ENCODE measurements at regions not wholly inside any gene's neighbourhood (a gene's known extent, or its start where the extent isn't known, plus 50 kb on each side); places are given as distances from the start of the nearest gene placed in this dataset.

DNA sequence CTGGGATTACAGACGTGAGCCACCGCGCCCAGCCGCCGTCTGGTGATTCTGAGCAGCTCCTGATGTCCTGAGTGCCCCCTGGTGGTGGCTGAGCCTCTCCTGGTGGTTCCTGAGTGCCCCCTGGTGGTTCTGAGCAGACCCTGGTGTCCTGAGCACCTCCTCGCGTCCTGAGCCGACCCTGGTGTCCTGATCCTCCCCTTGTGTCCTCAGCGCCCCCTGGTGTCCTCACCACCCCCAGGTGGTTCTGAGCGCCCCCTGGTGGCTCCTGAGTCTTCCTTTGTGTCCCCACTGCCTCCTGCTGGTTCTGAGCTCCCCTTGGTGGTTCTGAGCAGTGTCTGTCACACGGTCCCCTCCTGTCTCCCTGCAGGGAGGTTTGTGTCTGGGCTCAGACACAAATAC is 1304.9 kb downstream of the TMEM121 start:
- Histone ChIP-seq H3K4me3 (no peak overlapping the region), H3K4me1 (no peaks in the 10 kb centered on the region), H3K27me3 (no peaks in the 10 kb centered on the region), H3K36me3 (no peaks in the 10 kb centered on the region), H3K9me3 (no peaks in the 10 kb centered on the region), H3K27ac (no peak overlapping the region)
- TF ChIP-seq, protein P1, sequence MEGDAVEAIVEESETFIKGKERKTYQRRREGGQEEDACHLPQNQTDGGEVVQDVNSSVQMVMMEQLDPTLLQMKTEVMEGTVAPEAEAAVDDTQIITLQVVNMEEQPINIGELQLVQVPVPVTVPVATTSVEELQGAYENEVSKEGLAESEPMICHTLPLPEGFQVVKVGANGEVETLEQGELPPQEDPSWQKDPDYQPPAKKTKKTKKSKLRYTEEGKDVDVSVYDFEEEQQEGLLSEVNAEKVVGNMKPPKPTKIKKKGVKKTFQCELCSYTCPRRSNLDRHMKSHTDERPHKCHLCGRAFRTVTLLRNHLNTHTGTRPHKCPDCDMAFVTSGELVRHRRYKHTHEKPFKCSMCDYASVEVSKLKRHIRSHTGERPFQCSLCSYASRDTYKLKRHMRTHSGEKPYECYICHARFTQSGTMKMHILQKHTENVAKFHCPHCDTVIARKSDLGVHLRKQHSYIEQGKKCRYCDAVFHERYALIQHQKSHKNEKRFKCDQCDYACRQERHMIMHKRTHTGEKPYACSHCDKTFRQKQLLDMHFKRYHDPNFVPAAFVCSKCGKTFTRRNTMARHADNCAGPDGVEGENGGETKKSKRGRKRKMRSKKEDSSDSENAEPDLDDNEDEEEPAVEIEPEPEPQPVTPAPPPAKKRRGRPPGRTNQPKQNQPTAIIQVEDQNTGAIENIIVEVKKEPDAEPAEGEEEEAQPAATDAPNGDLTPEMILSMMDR (IDR thresholded peaks at IDR 0.05), result no peak
- TF ChIP-seq POLR2A (IDR thresholded peaks at IDR 0.05) (no peak), POLR2AphosphoS5 (IDR thresholded peaks at IDR 0.05; ENCODE audit: insufficient read depth in 1 of 2, low read depth in 1 of 2) (no peak)
- DNase-seq (ENCODE audit: extremely low spot score in 2 of 2), result peak; percentile 69 to 70
- intact Hi-C loops (cut with DNase I), result no loop called here

GRCh38 chr14:106837870-106838269 is 1311.5 kb downstream of the TMEM121 start:
- H3K4me1 ChIP-seq, result no peaks in the 10 kb centered on the region
- no peak for DNase-seq (ENCODE audit: extremely low spot score in 2 of 2)
- H3K27ac ChIP-seq, result no peak overlapping the region
- H3K36me3 ChIP-seq, result no peaks in the 10 kb centered on the region
- H3K27me3 ChIP-seq, result no peaks in the 10 kb centered on the region
- TF ChIP-seq POLR2A (IDR thresholded peaks at IDR 0.05) (no peak), POLR2AphosphoS5 (IDR thresholded peaks at IDR 0.05; ENCODE audit: insufficient read depth in 1 of 2, low read depth in 1 of 2) (no peak)
- TF ChIP-seq, protein P1 (IDR thresholded peaks at IDR 0.05), result no peak
- intact Hi-C loops (cut with DNase I), result no loop called here
- no peaks in the 10 kb centered on the region for H3K9me3 ChIP-seq
- H3K4me3 ChIP-seq, result no peak overlapping the region

DNA sequence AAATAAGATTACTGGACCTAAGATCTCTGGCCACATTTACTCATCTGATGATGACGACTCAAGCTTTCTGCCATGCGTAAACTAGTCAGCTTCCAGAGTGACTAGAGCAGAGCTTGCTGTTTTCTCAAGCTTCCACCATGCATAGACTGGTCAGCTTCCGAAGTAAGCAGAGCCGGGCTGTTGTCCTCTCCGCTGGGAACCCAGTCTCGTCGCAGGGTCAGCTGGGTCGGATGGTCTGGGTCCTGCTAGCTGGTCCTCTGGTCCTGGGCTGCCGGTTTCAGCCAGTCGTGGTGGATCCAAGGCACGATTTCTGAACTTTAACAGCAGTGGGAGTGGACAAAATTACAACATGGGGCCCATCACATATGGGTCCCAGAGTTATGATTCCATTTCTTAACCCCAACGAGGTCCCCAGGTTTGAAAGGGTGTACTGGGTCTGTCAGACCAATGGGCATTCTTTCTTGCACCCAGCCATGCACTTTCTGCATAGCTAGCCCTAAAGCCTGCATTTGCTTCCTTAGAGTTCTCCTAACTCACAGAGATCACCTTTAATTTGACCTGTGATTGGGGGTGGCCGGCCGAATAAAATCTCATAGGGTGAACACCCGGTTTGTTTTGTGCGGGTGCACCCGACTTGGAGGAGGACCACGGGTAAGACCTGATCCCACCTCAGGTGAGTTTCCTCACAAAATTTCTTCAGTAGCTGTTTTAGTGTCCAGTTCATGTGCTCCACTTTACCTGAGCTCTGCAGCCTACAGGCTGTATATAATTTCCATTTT is 1312.8 kb downstream of the TMEM121 start:
- Histone ChIP-seq H3K36me3 (no peaks in the 10 kb centered on the region), H3K27ac (no peak overlapping the region), H3K9me3 (no peaks in the 10 kb centered on the region), H3K27me3 (no peaks in the 10 kb centered on the region), H3K4me3 (no peak overlapping the region), H3K4me1 (no peaks in the 10 kb centered on the region)
- intact Hi-C loops (cut with DNase I), result no loop called here
- no peak for DNase-seq (ENCODE audit: extremely low spot score in 2 of 2)
- TF ChIP-seq POLR2A (IDR thresholded peaks at IDR 0.05) (no peak), POLR2AphosphoS5 (IDR thresholded peaks at IDR 0.05; ENCODE audit: insufficient read depth in 1 of 2, low read depth in 1 of 2) (no peak)
- TF ChIP-seq, protein P1 (IDR thresholded peaks at IDR 0.05), result no peak

DNA sequence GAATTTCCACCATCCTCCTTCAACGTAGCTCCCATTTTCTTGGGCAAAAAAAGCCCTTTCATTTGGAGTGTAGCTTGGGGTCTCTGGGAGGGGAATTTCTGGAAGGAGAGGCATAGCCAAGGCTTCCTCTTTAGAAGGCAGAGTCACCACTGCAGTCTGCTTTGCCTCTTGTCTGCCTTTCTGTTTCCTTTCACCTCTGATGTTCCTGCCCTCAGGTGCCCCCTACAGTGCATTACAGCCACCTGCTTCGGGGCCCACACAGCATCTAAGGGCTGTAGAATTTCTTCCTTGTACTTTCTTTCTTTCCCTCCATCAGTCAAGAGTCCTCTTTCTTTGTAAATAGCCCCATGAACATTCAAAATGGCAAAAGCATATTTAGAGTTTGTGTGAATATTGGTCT is 1313.9 kb downstream of the TMEM121 start:
- Histone ChIP-seq H3K27me3 (no peaks in the 10 kb centered on the region), H3K9me3 (no peaks in the 10 kb centered on the region), H3K27ac (no peak overlapping the region), H3K4me3 (no peak overlapping the region), H3K36me3 (no peaks in the 10 kb centered on the region), H3K4me1 (peaks cover 2% of the 10 kb centered on the region)
- TF ChIP-seq POLR2AphosphoS5 (IDR thresholded peaks at IDR 0.05; ENCODE audit: insufficient read depth in 1 of 2, low read depth in 1 of 2), result no peak
- intact Hi-C loops (cut with DNase I), result no loop called here
- no peak for DNase-seq (ENCODE audit: extremely low spot score in 2 of 2)

DNA sequence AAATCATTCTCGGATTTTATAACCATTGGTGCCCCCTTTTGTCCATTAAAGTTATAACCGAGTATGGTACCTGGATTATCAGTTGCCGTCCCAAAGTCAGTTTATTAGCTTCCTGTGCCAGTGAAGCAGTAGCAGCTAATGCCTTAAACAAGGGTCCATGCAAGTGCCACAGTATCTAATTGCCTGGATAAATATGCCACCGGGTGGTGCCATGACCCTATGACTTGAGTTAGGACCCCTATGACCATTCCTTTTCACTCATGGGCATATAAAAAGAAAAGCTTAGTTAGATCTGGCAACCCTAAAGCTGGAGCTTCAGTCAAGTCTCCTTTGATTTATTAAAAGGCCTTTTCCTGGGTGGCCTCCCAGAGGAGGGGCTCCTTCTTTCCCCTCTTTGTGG is 1314.6 kb downstream of the TMEM121 start:
- Histone ChIP-seq H3K4me3 (no peak overlapping the region), H3K36me3 (no peaks in the 10 kb centered on the region), H3K9me3 (no peaks in the 10 kb centered on the region), H3K27ac (no peak overlapping the region), H3K4me1 (peaks cover 8% of the 10 kb centered on the region), H3K27me3 (no peaks in the 10 kb centered on the region)
- no peak for DNase-seq (ENCODE audit: extremely low spot score in 2 of 2)
- intact Hi-C loops (cut with DNase I), result no loop called here
- TF ChIP-seq, protein P1 (IDR thresholded peaks at IDR 0.05), result no peak
- TF ChIP-seq POLR2A (IDR thresholded peaks at IDR 0.05), result no peak
- TF ChIP-seq POLR2AphosphoS5 (IDR thresholded peaks at IDR 0.05; ENCODE audit: insufficient read depth in 1 of 2, low read depth in 1 of 2), result no peak
